PC-3 (cell line): ENCODE measurements at regions not wholly inside any gene's neighbourhood (a gene's known extent, or its start where the extent isn't known, plus 50 kb on each side); places are given as distances from the start of the nearest gene placed in this dataset.

ENCODE experiments used
- ATAC-seq: fragments of 200-7000 bp; cut with Tn5 transposase; 2 replicates; pipeline ENCODE4 v1.9.1; 2020; ENCODE audit warnings: mild to moderate bottlenecking, moderate library complexity
- BruUV-seq: library from RNA; stranded (reverse); fragments of 400-500 nt; replicated peaks from 2 replicates; lab custom pipeline; 2021; lab: Mats Ljungman, UMichigan
- CTCF ChIA-PET: fragments of 300-600 bp; sonication (Branson Sonifier 250); formaldehyde crosslinking; loops from one replicate; lab custom pipeline; 2022; ENCODE audit warnings: antibody characterized with exemption; lab: Charles Lee
- POLR2A ChIA-PET: fragments of 300-600 bp; sonication (Branson Sonifier 250); formaldehyde crosslinking; loops from one replicate; lab custom pipeline; 2022; ENCODE audit warnings: antibody characterized with exemption; ENCODE audit not compliant: unreplicated experiment; lab: Charles Lee
- DNase-seq: peaks from one replicate; pipeline ENCODE4 v3.0.0-alpha.2; 2015
- H2AFZ ChIP-seq: fragments of 300-600 bp; sonication (generic); 2 replicates; pipeline ENCODE4 v1.6.0; 2016; ENCODE audit warnings: antibody characterized with exemption, low read length
- H3F3A ChIP-seq: fragments of 300-600 bp; sonication (generic); one replicate; pipeline ENCODE4 v1.6.0; 2017; ENCODE audit warnings: antibody characterized with exemption, low read length, control low read depth, mild to moderate bottlenecking; ENCODE audit not compliant: unreplicated experiment
- H3K27ac ChIP-seq: fragments of 300-600 bp; sonication (generic); 2 replicates; pipeline ENCODE4 v1.5.1; 2016; ENCODE audit warnings: mild to moderate bottlenecking, low read length
- H3K27me3 ChIP-seq: fragments of 300-600 bp; sonication (generic); 2 replicates; pipeline ENCODE4 v1.6.1; 2016; ENCODE audit warnings: low read length, mixed read lengths
- H3K36me3 ChIP-seq: fragments of 300-600 bp; sonication (generic); 2 replicates; pipeline ENCODE4 v1.6.1; 2016; ENCODE audit warnings: low read depth, mixed run types, low read length, mixed read lengths
- H3K4me1 ChIP-seq: fragments of 300-600 bp; sonication (generic); 2 replicates; pipeline ENCODE4 v1.5.1; 2016; ENCODE audit warnings: low read length; ENCODE audit not compliant: insufficient read depth
- H3K4me2 ChIP-seq: fragments of 300-600 bp; sonication (generic); 2 replicates; pipeline ENCODE4 v1.6.0; 2016; ENCODE audit warnings: low read length
- H3K4me3 ChIP-seq: fragments of 300-600 bp; sonication (generic); 2 replicates; pipeline ENCODE4 v1.5.1; 2016; ENCODE audit warnings: mild to moderate bottlenecking, low read length, mixed read lengths
- H3K79me2 ChIP-seq: fragments of 300-600 bp; sonication (generic); 2 replicates; pipeline ENCODE4 v1.6.1; 2017; ENCODE audit warnings: low read length, mixed read lengths
- H3K9ac ChIP-seq: fragments of 300-600 bp; sonication (generic); 2 replicates; pipeline ENCODE4 v1.6.0; 2016; ENCODE audit warnings: mild to moderate bottlenecking, low read length
- H3K9me2 ChIP-seq: fragments of 300-600 bp; sonication (generic); replicated peaks from 2 replicates; pipeline ENCODE4 v1.6.1; 2016; ENCODE audit warnings: mixed run types, low read length, mixed read lengths
- H3K9me3 ChIP-seq: fragments of 300-600 bp; sonication (generic); 2 replicates; pipeline ENCODE4 v1.6.1; 2016; ENCODE audit warnings: low read length, mixed read lengths
- H4K20me1 ChIP-seq: fragments of 300-600 bp; sonication (generic); 2 replicates; pipeline ENCODE4 v1.6.1; 2016; ENCODE audit warnings: low read length, mixed read lengths
- CTCF ChIP-seq: fragments of 300-600 bp; sonication (generic); conservative IDR thresholded peaks from 2 replicates; pipeline ENCODE4 v1.5.1; 2017; ENCODE audit warnings: antibody characterized with exemption, low read depth, mild to moderate bottlenecking, low read length
- EZH2 ChIP-seq: fragments of 300-600 bp; sonication (generic); IDR thresholded peaks from one replicate; pipeline ENCODE4 v1.6.1; 2017; ENCODE audit warnings: antibody characterized with exemption, mild to moderate bottlenecking, low read length; ENCODE audit not compliant: unreplicated experiment
- EZH2phosphoT487 ChIP-seq: fragments of 300-600 bp; sonication (generic); IDR thresholded peaks from 2 replicates; pipeline ENCODE4 v1.6.1; 2018; ENCODE audit warnings: mild to moderate bottlenecking, antibody characterized with exemption, low read length, borderline replicate concordance
- intact Hi-C: fragments of 100-400 bp; cut with micrococcal nuclease; formaldehyde crosslinking; loops from 2 replicates; pipeline ENCODE4 v1.9.0; 2023

DNA sequence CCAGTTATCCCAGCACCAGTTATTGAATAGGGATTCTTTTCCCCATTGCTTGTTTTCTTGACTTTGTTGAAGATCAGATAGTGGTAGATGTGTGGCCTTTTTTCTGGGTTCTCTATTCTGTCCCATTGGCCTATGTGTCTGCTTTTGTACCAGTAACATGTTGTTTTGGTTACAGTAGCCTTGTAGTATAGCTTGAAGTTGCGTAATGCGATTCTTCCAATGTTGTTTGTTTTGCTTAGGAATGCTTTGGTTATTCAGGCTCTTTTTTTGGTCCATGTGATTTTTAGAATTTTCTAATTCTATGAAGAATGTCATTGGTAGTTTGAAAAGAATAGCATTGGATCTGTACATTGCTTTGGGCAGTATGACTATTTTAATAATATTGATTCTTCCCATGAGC lies 94.3 kb upstream of the CHMP2B start:
- Histone ChIP-seq H3K27me3 (no peaks in the 10 kb centered on the region), H3K27ac (no peak overlapping the region), H3K4me3 (no peak overlapping the region), H3K9ac (no peak overlapping the region), H2AFZ (no peak overlapping the region), H3K36me3 (no peaks in the 10 kb centered on the region), H3K4me1 (peaks cover 3% of the 10 kb centered on the region; the same call in 1 of the 2 replicates), H3K9me3 (no peaks in the 10 kb centered on the region), H4K20me1 (no peaks in the 10 kb centered on the region), H3F3A (no peaks in the 10 kb centered on the region), H3K4me2 (no peak overlapping the region), H3K79me2 (no peaks in the 10 kb centered on the region), H3K9me2 (no peaks in the 10 kb centered on the region)
- POLR2A ChIA-PET = no interaction called here
- CTCF ChIA-PET = no interaction called here
- intact Hi-C loops = no loop called here
- TF ChIP-seq EZH2 = no peak
- TF ChIP-seq EZH2phosphoT487 = no peak
- TF ChIP-seq CTCF = no peak
- no peak for ATAC-seq
- no peak for DNase-seq
- no TSS peak for BruUV-seq

- ChIA-PET CTCF (no interaction called here), POLR2A (no interaction called here)
- peak; percentile 68 for DNase-seq
- H3K79me2 ChIP-seq = no peaks in the 10 kb centered on the region
- H3K4me1 ChIP-seq = peaks cover 5% of the 10 kb centered on the region; the same call in 1 of the 2 replicates
- H3K36me3 ChIP-seq = no peaks in the 10 kb centered on the region
- H4K20me1 ChIP-seq = no peaks in the 10 kb centered on the region
- H2AFZ ChIP-seq = no peak overlapping the region
- H3K9ac ChIP-seq = no peak overlapping the region
- no TSS peak for BruUV-seq
- H3K9me2 ChIP-seq = 0 out of 2 replicates have a peak, but pooled peaks cover 4% of the 10 kb centered on the region
- no peak for TF ChIP-seq EZH2phosphoT487
- no peak for TF ChIP-seq EZH2
- TF ChIP-seq CTCF = no peak
- intact Hi-C loops = loop anchor here (1.0 kb wide), 1 partner anchor 8 kb away; no protein-coding TSS in a partner anchor
- H3K9me3 ChIP-seq = no peaks in the 10 kb centered on the region
- no peaks in the 10 kb centered on the region for H3K27me3 ChIP-seq
- no peak overlapping the region for H3K4me2 ChIP-seq
- H3K27ac ChIP-seq = no peak overlapping the region
- no peak overlapping the region for H3K4me3 ChIP-seq
- peak; percentile 94 for ATAC-seq
- no peaks in the 10 kb centered on the region for H3F3A ChIP-seq
Observed at GRCh38 chr3:87128006-87128405, 99.1 kb upstream of the CHMP2B start.

GRCh38 chr3:87127281-87127680 lies 99.8 kb upstream of the CHMP2B start:
- POLR2A ChIA-PET = no interaction called here
- no peaks in the 10 kb centered on the region for H3K27me3 ChIP-seq
- no peaks in the 10 kb centered on the region for H3F3A ChIP-seq
- H3K79me2 ChIP-seq = no peaks in the 10 kb centered on the region
- peaks cover 5% of the 10 kb centered on the region; the same call in 1 of the 2 replicates for H3K4me1 ChIP-seq
- intact Hi-C loops = no loop called here
- H3K9ac ChIP-seq = no peak overlapping the region
- H3K4me3 ChIP-seq = no peak overlapping the region
- TF ChIP-seq EZH2 (no peak), EZH2phosphoT487 (no peak), CTCF (no peak)
- H3K9me2 ChIP-seq = 0 out of 2 replicates have a peak, but pooled peaks cover 4% of the 10 kb centered on the region
- no peak overlapping the region for H2AFZ ChIP-seq
- no peaks in the 10 kb centered on the region for H3K36me3 ChIP-seq
- no TSS peak for BruUV-seq
- H3K9me3 ChIP-seq = no peaks in the 10 kb centered on the region
- H3K4me2 ChIP-seq = no peak overlapping the region
- no peaks in the 10 kb centered on the region for H4K20me1 ChIP-seq
- ATAC-seq (no peak), DNase-seq (no peak)
- CTCF ChIA-PET = no interaction called here
- H3K27ac ChIP-seq = no peak overlapping the region
